ENCODE measurements at regions not wholly inside any gene's neighbourhood (a gene's known extent, or its start where the extent isn't known, plus 50 kb on each side); places are given as distances from the start of the nearest gene placed in this dataset.

DNA sequence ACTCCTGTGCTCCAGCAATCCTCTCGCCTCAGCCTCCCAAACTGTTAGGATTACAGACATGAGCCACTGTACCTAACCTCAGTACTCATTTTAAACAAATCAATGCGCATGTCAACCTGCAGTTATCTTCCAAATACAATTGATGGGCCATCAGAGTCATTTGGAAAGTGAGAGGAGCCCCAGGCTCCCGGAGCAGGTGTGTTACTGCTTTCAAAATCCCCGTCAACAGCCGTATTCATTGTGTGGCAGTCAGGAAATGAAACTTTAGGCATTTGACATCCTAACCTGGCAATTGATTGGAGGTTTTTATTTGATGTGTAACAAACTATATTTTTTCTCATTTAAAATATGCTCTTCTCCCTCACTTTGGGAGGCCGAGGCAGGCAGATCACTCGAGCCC, 623.6 kb upstream of the TENM3 start:
- no peaks in the 10 kb centered on the region for H3K4me1 Mint-ChIP-seq (ENCODE audit: unreplicated experiment)
- H3K36me3 Mint-ChIP-seq (ENCODE audit: unreplicated experiment): no peaks in the 10 kb centered on the region
- no peak overlapping the region for H3K4me3 Mint-ChIP-seq (ENCODE audit: unreplicated experiment)
- TF ChIP-seq, protein P1, sequence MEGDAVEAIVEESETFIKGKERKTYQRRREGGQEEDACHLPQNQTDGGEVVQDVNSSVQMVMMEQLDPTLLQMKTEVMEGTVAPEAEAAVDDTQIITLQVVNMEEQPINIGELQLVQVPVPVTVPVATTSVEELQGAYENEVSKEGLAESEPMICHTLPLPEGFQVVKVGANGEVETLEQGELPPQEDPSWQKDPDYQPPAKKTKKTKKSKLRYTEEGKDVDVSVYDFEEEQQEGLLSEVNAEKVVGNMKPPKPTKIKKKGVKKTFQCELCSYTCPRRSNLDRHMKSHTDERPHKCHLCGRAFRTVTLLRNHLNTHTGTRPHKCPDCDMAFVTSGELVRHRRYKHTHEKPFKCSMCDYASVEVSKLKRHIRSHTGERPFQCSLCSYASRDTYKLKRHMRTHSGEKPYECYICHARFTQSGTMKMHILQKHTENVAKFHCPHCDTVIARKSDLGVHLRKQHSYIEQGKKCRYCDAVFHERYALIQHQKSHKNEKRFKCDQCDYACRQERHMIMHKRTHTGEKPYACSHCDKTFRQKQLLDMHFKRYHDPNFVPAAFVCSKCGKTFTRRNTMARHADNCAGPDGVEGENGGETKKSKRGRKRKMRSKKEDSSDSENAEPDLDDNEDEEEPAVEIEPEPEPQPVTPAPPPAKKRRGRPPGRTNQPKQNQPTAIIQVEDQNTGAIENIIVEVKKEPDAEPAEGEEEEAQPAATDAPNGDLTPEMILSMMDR (IDR thresholded peaks at IDR 0.05): no peak
- no peak for DNase-seq (ENCODE audit: extremely low spot score, unreplicated experiment)
- no peaks in the 10 kb centered on the region for H3K9me3 Mint-ChIP-seq (ENCODE audit: unreplicated experiment)
- H3K27ac Mint-ChIP-seq (ENCODE audit: unreplicated experiment): no peak overlapping the region
- no peaks in the 10 kb centered on the region for H3K27me3 Mint-ChIP-seq (ENCODE audit: unreplicated experiment)

DNA sequence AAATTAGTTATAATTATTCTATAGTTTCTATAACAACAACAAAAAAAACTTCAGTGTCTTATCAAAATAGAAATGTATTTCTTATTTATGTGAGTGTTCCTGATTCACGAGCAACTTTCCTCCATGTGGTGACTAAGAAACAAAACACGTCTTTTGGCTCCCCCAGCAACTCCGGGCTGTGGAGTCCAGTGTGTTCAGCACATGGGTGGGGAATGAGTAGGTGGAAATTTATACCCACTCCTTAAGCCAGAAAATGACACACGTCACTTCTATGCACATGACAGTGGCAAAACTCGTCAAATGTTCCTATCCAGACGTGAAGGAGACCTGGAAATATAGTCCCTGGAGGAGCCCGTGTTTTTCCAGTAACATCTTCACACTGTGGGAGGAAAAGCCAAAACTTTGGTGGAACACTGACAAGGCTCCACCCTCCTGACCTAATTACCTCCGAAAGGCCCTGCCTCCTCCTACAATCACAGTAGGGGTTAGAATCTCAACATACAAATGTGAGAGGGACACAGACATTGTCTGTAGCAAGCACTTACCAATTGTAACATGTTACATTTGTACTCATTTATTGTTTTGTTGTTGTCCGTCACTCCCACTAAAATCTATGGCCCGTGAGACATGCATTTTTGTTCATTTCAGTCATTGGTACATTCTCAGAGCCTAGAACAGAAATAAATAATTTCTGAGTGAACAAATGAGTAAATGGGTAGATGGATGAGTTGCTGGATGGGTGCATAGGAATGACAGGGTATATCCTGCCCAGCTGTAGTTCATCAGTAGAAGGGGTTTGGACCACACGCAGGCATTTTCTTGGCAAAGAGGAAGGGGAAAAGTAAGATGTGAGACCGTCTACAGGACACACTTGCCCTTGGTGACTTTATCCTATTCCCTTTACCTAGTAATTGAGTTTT, 605.8 kb upstream of the TENM3 start:
- Mint-ChIP-seq H3K27ac (ENCODE audit: unreplicated experiment) (no peak overlapping the region), H3K36me3 (ENCODE audit: unreplicated experiment) (no peaks in the 10 kb centered on the region), H3K4me1 (ENCODE audit: unreplicated experiment) (peaks cover 6% of the 10 kb centered on the region), H3K27me3 (ENCODE audit: unreplicated experiment) (no peaks in the 10 kb centered on the region), H3K9me3 (ENCODE audit: unreplicated experiment) (peaks cover 12% of the 10 kb centered on the region), H3K4me3 (ENCODE audit: unreplicated experiment) (no peak overlapping the region)
- DNase-seq (ENCODE audit: extremely low spot score, unreplicated experiment): no peak
- TF ChIP-seq, protein P1 (IDR thresholded peaks at IDR 0.05): no peak

DNA sequence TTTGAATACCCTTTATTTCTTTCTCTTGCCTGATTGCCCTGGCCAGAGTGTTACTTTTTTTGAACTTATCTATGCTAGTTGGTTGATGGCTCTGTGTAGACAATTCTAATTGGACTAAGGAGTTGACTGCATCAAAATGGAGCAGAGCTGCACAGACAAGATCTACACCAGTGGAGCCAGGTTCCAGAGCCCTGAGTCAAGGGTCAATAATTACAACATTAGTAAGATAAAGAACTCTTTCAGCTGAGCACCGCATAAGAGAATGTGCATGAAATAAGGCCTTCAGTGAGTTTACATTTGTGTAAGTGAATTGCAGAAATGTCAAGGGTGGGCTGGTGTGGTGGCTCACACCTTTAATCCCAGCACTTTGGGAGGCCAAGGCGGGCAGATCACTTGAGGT, 599.7 kb upstream of the TENM3 start:
- TF ChIP-seq, protein P1 (IDR thresholded peaks at IDR 0.05): no peak
- H3K9me3 Mint-ChIP-seq (ENCODE audit: unreplicated experiment): peaks cover 6% of the 10 kb centered on the region
- no peaks in the 10 kb centered on the region for H3K36me3 Mint-ChIP-seq (ENCODE audit: unreplicated experiment)
- no peak for DNase-seq (ENCODE audit: extremely low spot score, unreplicated experiment)
- H3K4me1 Mint-ChIP-seq (ENCODE audit: unreplicated experiment): peaks cover 16% of the 10 kb centered on the region
- H3K27me3 Mint-ChIP-seq (ENCODE audit: unreplicated experiment): no peaks in the 10 kb centered on the region
- no peak overlapping the region for H3K27ac Mint-ChIP-seq (ENCODE audit: unreplicated experiment)
- H3K4me3 Mint-ChIP-seq (ENCODE audit: unreplicated experiment): no peak overlapping the region

DNA sequence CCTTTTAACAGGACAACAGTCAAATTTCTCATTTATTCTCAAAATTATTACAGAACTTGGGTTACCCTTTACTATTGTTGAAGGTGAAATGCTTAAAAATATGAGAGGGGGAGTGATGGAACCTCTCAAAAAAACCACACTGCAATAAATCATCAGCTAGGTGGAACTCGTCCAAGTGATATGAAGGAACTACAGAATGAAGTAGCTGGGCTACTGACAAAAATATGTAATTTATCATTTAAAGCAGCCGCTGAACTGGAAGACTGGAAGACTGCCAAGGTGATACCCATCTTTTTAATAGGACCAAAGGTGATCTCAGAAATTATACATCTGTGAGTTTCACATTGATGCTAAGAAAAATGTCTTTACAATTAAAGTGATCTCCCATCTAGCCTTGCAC, 597.7 kb upstream of the TENM3 start:
- Mint-ChIP-seq H3K4me1 (ENCODE audit: unreplicated experiment) (peaks cover 16% of the 10 kb centered on the region), H3K4me3 (ENCODE audit: unreplicated experiment) (no peak overlapping the region), H3K27me3 (ENCODE audit: unreplicated experiment) (no peaks in the 10 kb centered on the region), H3K36me3 (ENCODE audit: unreplicated experiment) (no peaks in the 10 kb centered on the region), H3K27ac (ENCODE audit: unreplicated experiment) (no peak overlapping the region), H3K9me3 (ENCODE audit: unreplicated experiment) (peaks cover 6% of the 10 kb centered on the region)
- TF ChIP-seq, protein P1 (IDR thresholded peaks at IDR 0.05): no peak
- no peak for DNase-seq (ENCODE audit: extremely low spot score, unreplicated experiment)

DNA sequence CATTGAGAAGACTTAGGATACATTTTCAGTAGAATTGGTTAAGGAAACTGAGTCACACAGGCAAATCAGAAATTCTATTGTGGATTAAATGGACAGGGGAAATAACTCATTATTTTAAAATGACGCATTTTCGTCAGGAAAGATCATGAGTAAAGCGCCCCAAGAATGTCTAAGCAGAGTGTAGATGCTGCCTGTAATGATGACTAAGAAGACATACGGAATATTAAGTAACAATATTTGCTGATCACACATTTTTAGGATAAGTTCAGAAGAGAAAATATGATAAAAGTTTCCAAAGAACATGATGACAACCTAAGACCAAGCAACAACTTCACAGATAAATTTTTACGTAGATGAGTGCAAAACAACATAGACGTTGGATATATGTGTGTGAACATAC, 596.3 kb upstream of the TENM3 start:
- H3K4me3 Mint-ChIP-seq (ENCODE audit: unreplicated experiment): no peak overlapping the region
- TF ChIP-seq, protein P1 (IDR thresholded peaks at IDR 0.05): no peak
- no peaks in the 10 kb centered on the region for H3K36me3 Mint-ChIP-seq (ENCODE audit: unreplicated experiment)
- H3K27me3 Mint-ChIP-seq (ENCODE audit: unreplicated experiment): no peaks in the 10 kb centered on the region
- H3K4me1 Mint-ChIP-seq (ENCODE audit: unreplicated experiment): peaks cover 16% of the 10 kb centered on the region
- no peak overlapping the region for H3K27ac Mint-ChIP-seq (ENCODE audit: unreplicated experiment)
- no peak for DNase-seq (ENCODE audit: extremely low spot score, unreplicated experiment)
- peaks cover 6% of the 10 kb centered on the region for H3K9me3 Mint-ChIP-seq (ENCODE audit: unreplicated experiment)

All from osteocyte (in vitro differentiated cells).